Hepatocyte (in vitro differentiated cells): ENCODE measurements at regions not wholly inside any gene's neighbourhood (a gene's known extent, or its start where the extent isn't known, plus 50 kb on each side); places are given as distances from the start of the nearest gene placed in this dataset.
A peak's percentile ranks its signal among the peaks of the same experiment; 100 is the strongest.

Experiments used
- DNase-seq: peaks from one replicate; pipeline ENCODE4 v3.0.0-alpha.2; 2016; ENCODE audit warnings: low spot score
- H2AFZ ChIP-seq: fragments of 200-600 bp; sonication (generic); 2 replicates; pipeline ENCODE4 v1.6.0; 2016; ENCODE audit warnings: antibody characterized with exemption, mild to moderate bottlenecking
- H3K27ac ChIP-seq: fragments of 200-600 bp; sonication (generic); 2 replicates; pipeline ENCODE4 v1.5.1; 2016; ENCODE audit warnings: mild to moderate bottlenecking
- H3K27me3 ChIP-seq: fragments of 200-600 bp; sonication (generic); 2 replicates; pipeline ENCODE4 v1.6.1; 2016
- H3K36me3 ChIP-seq: fragments of 200-600 bp; sonication (generic); replicated peaks from 2 replicates; pipeline ENCODE4 v1.5.1; 2016; ENCODE audit warnings: low read depth; ENCODE audit not compliant: insufficient read depth
- H3K4me1 ChIP-seq: fragments of 200-600 bp; sonication (generic); 2 replicates; pipeline ENCODE4 v1.5.1; 2016; ENCODE audit warnings: mild to moderate bottlenecking, moderate library complexity; ENCODE audit not compliant: insufficient read depth
- H3K4me2 ChIP-seq: fragments of 200-600 bp; sonication (generic); 2 replicates; pipeline ENCODE4 v1.6.0; 2016
- H3K4me3 ChIP-seq: fragments of 200-600 bp; sonication (generic); 2 replicates; pipeline ENCODE4 v1.5.1; 2016; ENCODE audit warnings: mild to moderate bottlenecking
- H3K79me2 ChIP-seq: fragments of 200-600 bp; sonication (generic); 2 replicates; pipeline ENCODE4 v1.6.0; 2017; ENCODE audit warnings: mild to moderate bottlenecking
- H3K9me2 ChIP-seq: fragments of 200-600 bp; sonication (generic); replicated peaks from 2 replicates; pipeline ENCODE4 v1.6.0; 2017; ENCODE audit warnings: mild to moderate bottlenecking; ENCODE audit not compliant: insufficient read depth
- H3K9me3 ChIP-seq: fragments of 200-600 bp; sonication (generic); 2 replicates; pipeline ENCODE4 v1.5.1; 2016; ENCODE audit warnings: low read depth, mild to moderate bottlenecking
- H4K20me1 ChIP-seq: fragments of 200-600 bp; sonication (generic); 2 replicates; pipeline ENCODE4 v1.6.0; 2016; ENCODE audit warnings: mild to moderate bottlenecking; ENCODE audit not compliant: insufficient read depth, poor library complexity, severe bottlenecking
- EZH2 ChIP-seq: fragments of 200-600 bp; sonication (generic); IDR thresholded peaks from 2 replicates; pipeline ENCODE4 v1.6.1; 2016; ENCODE audit warnings: antibody characterized with exemption, mild to moderate bottlenecking, borderline replicate concordance
- EZH2phosphoT487 ChIP-seq: fragments of 200-600 bp; sonication (generic); IDR thresholded peaks from one replicate; pipeline ENCODE4 v1.6.1; 2018; ENCODE audit warnings: antibody characterized with exemption, mild to moderate bottlenecking, low read depth, moderate library complexity; ENCODE audit not compliant: unreplicated experiment, severe bottlenecking
- WGBS: methylation state at CpG from one replicate; pipeline ENCODE4 v1.1.6; 2016; ENCODE audit warnings: low lambda C conversion rate; ENCODE audit errors: missing lambda C conversion rate; 5-methylcytosine and 5-hydroxymethylcytosine counted together
- TF ChIP-seq, protein P1 (sequence below): fragments of 200-600 bp; sonication (generic); IDR thresholded peaks from 2 replicates; pipeline ENCODE4 v1.5.1; 2016; ENCODE audit warnings: antibody characterized with exemption, mild to moderate bottlenecking; ENCODE audit not compliant: poor library complexity

- no peaks in the 10 kb centered on the region for H4K20me1 ChIP-seq
- H3K4me3 ChIP-seq, result no peak overlapping the region
- peak; percentile 5 for DNase-seq
- peak overlapping the region; percentile 11 for H3K4me2 ChIP-seq
- H3K9me2 ChIP-seq, result no peaks in the 10 kb centered on the region
- H2AFZ ChIP-seq, result no peak overlapping the region
- H3K4me1 ChIP-seq, result peaks cover 4% of the 10 kb centered on the region
- WGBS, result 80% methylated on average over 1 of the region's 1 CpG
- no peaks in the 10 kb centered on the region for H3K79me2 ChIP-seq
- no peaks in the 10 kb centered on the region for H3K36me3 ChIP-seq
- TF ChIP-seq EZH2phosphoT487 (no peak), EZH2 (no peak)
- TF ChIP-seq, protein P1, sequence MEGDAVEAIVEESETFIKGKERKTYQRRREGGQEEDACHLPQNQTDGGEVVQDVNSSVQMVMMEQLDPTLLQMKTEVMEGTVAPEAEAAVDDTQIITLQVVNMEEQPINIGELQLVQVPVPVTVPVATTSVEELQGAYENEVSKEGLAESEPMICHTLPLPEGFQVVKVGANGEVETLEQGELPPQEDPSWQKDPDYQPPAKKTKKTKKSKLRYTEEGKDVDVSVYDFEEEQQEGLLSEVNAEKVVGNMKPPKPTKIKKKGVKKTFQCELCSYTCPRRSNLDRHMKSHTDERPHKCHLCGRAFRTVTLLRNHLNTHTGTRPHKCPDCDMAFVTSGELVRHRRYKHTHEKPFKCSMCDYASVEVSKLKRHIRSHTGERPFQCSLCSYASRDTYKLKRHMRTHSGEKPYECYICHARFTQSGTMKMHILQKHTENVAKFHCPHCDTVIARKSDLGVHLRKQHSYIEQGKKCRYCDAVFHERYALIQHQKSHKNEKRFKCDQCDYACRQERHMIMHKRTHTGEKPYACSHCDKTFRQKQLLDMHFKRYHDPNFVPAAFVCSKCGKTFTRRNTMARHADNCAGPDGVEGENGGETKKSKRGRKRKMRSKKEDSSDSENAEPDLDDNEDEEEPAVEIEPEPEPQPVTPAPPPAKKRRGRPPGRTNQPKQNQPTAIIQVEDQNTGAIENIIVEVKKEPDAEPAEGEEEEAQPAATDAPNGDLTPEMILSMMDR, result no peak
- H3K27me3 ChIP-seq, result no peaks in the 10 kb centered on the region
- no peaks in the 10 kb centered on the region for H3K9me3 ChIP-seq
- peak overlapping the region; percentile 81 for H3K27ac ChIP-seq
These were observed 256.6 kb upstream of the PPFIA2 start for GRCh38 chr12:82015623-82016347.

DNA sequence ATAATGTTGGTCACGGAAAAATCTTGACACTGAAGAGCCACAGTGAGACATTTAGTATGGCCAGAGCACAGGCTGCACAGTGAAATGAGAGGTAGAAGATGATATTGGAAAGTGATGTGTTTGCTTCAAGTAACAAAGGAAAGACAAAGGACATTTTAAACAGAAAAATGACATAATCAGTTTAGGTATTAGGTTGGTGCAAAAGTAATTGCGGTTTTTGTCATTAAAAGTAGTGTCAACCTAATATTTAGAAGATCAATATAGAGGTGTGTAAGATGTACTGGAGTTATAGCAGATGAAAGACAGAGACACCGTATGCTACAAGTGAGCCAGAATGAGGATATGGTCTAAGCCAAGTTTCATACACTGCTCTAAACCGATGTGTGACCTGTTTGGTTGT, 253.0 kb upstream of the PPFIA2 start:
- H3K36me3 ChIP-seq, result no peaks in the 10 kb centered on the region
- H3K4me1 ChIP-seq, result peaks cover 4% of the 10 kb centered on the region
- no peak overlapping the region for H3K4me3 ChIP-seq
- no peak overlapping the region for H3K27ac ChIP-seq
- no peaks in the 10 kb centered on the region for H3K79me2 ChIP-seq
- 90% methylated on average over 4 of the region's 4 CpGs for WGBS
- H3K27me3 ChIP-seq, result no peaks in the 10 kb centered on the region
- no peaks in the 10 kb centered on the region for H3K9me2 ChIP-seq
- H3K9me3 ChIP-seq, result no peaks in the 10 kb centered on the region
- H4K20me1 ChIP-seq, result no peaks in the 10 kb centered on the region
- H3K4me2 ChIP-seq, result no peak overlapping the region
- no peak overlapping the region for H2AFZ ChIP-seq
- no peak for DNase-seq
- TF ChIP-seq, protein P1, result no peak
- TF ChIP-seq EZH2 (no peak), EZH2phosphoT487 (no peak)

DNA sequence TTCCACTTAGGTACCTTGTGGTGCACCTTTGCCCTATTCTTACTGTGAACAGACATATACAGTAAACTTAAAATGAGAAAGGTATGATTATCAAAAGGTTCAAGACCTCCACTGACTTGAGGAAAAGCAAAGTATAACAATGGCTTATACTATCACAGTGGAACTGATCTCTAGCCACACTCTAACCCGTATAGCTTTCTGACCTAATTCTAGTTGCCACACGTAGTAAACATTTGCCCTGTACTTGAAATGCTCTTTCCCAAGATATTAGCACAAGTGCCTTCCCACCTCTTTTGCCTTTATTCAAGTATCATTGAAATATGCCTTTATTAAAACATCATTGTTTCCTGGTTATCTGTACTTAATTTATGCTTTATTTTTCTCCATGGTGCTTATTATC, 250.4 kb upstream of the PPFIA2 start:
- Histone ChIP-seq H3K4me3 (no peak overlapping the region), H3K4me2 (no peak overlapping the region), H3K27me3 (no peaks in the 10 kb centered on the region), H3K9me2 (no peaks in the 10 kb centered on the region), H3K4me1 (no peaks in the 10 kb centered on the region), H2AFZ (no peak overlapping the region), H3K27ac (no peak overlapping the region), H3K36me3 (no peaks in the 10 kb centered on the region), H4K20me1 (no peaks in the 10 kb centered on the region), H3K79me2 (no peaks in the 10 kb centered on the region), H3K9me3 (no peaks in the 10 kb centered on the region)
- DNase-seq, result no peak
- 73% methylated on average over 2 of the region's 2 CpGs for WGBS
- no peak for TF ChIP-seq EZH2phosphoT487
- TF ChIP-seq, protein P1, result no peak
- no peak for TF ChIP-seq EZH2
